GM12891 (cell line): ENCODE measurements at regions not wholly inside any gene's neighbourhood (a gene's known extent, or its start where the extent isn't known, plus 50 kb on each side); places are given as distances from the start of the nearest gene placed in this dataset.

Source experiments
- DNase-seq: peaks from one replicate; pipeline ENCODE4 v3.0.0; 2011; ENCODE audit warnings: low spot score; ENCODE audit not compliant: insufficient read length
- FAIRE-seq: peaks from 2 replicates; lab custom pipeline; 2011; peaks lifted over from hg19 to GRCh38; lab: Jason Lieb, UNC
- PAX5 ChIP-seq: IDR thresholded peaks from 2 replicates; pipeline ENCODE4 v1.6.1; 2011; ENCODE audit warnings: low read length, moderate library complexity, mild to moderate bottlenecking; ENCODE audit not compliant: insufficient read depth, severe bottlenecking
- POLR2A ChIP-seq: IDR thresholded peaks from 2 replicates; pipeline ENCODE4 v1.6.1; 2011; ENCODE audit warnings: low read depth, low read length, control low read depth
- POLR2AphosphoS5 ChIP-seq: IDR thresholded peaks from 2 replicates; pipeline ENCODE4 v1.6.1; 2011; ENCODE audit warnings: low read depth, low read length, control low read depth
- POU2F2 ChIP-seq: IDR thresholded peaks from 2 replicates; pipeline ENCODE4 v1.6.1; 2011; ENCODE audit warnings: low read depth, mild to moderate bottlenecking, control low read depth, low read length, moderate library complexity
- SPI1 ChIP-seq: IDR thresholded peaks from 2 replicates; pipeline ENCODE4 v1.6.1; 2011; ENCODE audit warnings: low read depth, low read length, control low read depth
- TAF1 ChIP-seq: IDR thresholded peaks from 2 replicates; pipeline ENCODE4 v1.6.1; 2011; ENCODE audit warnings: low read depth, low read length, control low read depth

DNA sequence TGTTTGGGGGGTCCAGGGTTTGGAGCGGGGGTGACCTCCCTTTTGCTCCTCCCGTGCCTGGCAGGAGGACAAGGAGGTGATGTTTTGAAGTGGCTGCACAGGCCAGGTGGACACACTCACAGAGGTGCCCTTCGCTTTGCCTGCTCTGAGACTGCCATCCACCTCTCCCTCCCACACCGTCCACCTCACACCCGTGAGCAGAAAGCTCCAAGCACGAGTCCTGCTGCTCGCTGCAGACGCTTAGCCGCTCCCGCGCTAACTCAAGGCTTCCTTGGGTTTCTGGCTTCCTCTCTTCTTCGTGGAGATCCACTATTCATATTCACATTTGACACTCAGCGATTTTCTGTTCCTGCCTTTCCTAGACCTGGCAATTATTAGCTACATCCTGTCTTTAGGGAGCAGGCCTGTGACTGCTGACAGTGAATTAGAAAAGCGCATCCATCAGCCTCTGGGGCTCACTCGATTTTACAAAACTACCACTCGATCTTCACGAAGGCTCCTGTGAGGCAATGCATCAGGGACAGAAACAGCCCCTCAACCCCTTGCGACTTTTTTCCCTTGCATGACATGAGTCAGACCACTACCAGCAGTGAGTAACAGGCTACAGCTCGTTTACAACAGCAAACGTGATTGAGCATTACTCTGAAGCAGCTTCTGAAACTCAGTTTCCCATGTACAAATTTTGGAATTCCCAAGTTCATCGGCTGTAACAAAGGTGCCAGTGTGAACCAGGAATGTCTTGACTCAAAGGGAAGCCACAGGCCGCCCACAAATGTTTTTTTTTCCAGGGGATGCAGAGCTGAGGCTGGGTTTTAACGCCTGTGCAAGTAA is 238.7 kb upstream of the SOX11 start:
- TF ChIP-seq POU2F2 (no peak), TAF1 (no peak), POLR2AphosphoS5 (no peak)
- FAIRE-seq (no peak), DNase-seq (no peak)

DNA sequence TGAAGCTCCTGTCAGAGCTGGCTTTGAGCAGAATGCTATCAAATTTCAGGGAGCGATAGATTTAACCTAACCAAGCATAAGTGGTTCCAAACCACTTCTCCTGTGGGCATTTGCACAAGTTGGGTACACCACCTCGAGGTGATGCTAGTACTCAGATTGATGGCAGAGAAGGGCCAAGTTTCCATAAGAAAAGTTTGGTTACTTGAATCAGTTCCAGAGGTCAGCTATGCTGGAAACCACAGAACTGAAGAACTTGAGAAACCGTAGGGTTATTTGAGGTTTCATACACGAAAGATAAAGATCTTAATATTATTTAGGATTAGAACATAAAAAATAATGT is 238.2 kb upstream of the SOX11 start:
- FAIRE-seq, result no peak
- TF ChIP-seq PAX5 (no peak), SPI1 (no peak), POU2F2 (no peak), POLR2A (no peak), TAF1 (no peak), POLR2AphosphoS5 (no peak)
- no peak for DNase-seq

DNA sequence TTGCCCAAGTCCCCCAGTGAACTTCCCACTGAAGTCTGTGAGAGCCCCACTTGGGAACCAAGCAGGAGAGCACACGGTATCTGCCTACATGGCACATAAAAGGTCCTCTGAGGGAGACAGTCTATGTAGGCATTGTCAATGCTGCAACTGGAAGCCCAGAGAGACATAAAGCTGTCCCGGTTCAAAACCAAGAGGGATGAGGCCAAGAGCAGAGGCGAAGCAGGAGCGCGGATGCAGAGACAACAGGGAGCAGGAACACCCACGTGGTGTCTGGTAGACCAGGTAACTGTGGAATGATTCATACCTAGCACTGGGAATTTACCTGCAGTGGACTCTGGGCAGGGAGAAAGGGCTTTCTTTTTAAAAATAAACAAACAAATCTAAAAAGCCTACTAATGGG is 233.1 kb upstream of the SOX11 start:
- no peak for TF ChIP-seq TAF1
- TF ChIP-seq POLR2A, result no peak
- no peak for TF ChIP-seq PAX5
- no peak for TF ChIP-seq POU2F2
- TF ChIP-seq POLR2AphosphoS5, result no peak
- no peak for TF ChIP-seq SPI1
- DNase-seq (no peak), FAIRE-seq (no peak)

DNA sequence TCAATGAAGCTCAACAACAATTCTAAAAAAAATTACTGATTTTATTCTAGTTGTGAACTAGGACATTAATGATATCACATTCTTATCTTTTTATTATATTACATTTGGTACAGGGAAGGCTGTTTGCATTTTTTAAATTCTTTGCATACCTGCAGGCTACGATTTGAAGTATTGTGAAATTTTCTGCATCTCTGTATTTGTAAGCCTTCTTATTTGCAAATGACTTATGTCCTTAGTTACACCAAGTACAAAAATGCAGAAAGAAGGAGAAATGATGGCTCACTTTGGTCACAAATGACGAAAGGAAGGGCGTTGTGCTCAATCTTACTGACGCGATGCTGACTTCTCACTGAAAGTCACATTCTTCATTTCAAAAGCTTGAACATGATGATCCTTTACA is 227.5 kb upstream of the SOX11 start:
- TF ChIP-seq SPI1 (no peak), POU2F2 (no peak), POLR2A (no peak), PAX5 (no peak), TAF1 (no peak), POLR2AphosphoS5 (no peak)
- DNase-seq (no peak), FAIRE-seq (no peak)

DNA sequence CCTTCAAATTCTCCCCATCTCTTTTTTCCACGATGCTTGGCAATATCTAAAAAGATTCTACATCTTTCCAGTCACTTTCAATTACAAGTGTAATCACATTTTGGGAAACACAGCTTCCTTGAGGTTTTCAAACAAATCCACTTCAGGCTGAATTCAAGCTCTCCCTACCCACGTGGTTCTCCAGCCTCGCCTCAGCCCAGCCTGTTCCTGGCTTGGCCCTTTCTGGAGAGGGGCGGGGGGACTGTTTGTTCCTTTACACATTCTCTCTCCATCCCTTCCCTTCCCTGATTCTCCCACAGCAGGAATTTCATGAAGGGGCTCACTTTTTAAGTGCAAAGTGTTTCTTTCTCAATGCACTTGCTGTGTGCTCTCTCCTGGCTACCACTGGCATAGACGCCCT is 226.3 kb upstream of the SOX11 start:
- no peak for TF ChIP-seq PAX5
- no peak for TF ChIP-seq SPI1
- no peak for TF ChIP-seq TAF1
- no peak for TF ChIP-seq POLR2AphosphoS5
- no peak for TF ChIP-seq POU2F2
- no peak for TF ChIP-seq POLR2A
- no peak for FAIRE-seq
- DNase-seq, result no peak

DNA sequence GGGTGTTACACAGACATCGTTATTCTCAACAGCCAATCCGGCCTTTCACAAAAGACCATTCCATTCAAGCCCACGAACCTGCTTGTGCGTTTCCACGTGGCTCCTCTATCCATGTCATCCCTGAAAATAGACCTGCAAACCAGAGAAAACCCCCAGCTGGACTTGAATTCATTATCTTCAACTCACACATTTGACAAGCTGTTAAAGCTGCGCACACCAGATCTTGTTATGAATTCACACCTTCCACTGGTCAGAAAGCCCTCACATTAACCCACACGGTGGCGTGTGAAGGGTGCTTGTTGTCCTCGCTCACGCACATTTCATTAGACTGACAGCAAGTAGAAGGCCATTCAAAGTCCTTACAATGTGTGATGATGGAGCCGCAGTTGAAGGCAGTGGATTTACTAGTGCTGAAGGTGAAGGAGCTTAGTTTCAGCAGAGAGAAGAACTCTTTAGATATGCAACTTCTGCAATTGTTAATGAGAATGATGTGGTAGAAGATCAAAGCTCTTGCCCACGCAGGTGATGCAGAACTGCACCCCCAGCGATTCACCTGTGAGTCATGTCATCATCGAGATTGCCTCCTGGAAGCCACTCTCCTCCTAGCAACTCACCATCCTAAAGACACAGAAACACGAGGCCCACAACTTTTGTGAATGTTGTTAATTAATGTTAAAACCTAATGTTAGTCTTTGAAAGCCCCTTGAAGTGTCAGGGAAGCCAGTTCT is 224.8 kb upstream of the SOX11 start:
- no peak for TF ChIP-seq POU2F2
- TF ChIP-seq SPI1, result no peak
- no peak for TF ChIP-seq TAF1
- no peak for TF ChIP-seq POLR2AphosphoS5
- no peak for TF ChIP-seq PAX5
- no peak for TF ChIP-seq POLR2A
- FAIRE-seq (no peak), DNase-seq (no peak)

DNA sequence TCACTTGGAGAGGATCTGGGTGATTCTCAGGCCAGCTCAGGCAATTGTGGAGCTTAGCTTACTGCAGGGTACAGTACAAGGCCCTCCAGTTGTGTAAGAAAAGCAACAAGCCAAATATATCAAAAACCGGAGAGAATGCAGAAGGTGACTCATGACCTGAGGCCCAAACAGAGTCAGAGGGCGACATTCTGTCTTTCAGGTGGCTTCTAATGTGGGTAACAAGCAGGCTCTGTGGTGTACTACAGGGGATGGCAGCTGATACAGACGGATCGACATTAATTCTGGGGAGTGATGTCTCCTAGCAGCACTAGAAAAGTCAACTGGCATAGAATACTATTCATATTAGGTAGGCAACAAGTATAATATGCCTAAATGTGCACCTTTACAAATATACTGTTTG is 219.5 kb upstream of the SOX11 start:
- no peak for FAIRE-seq
- TF ChIP-seq POU2F2 (no peak), PAX5 (no peak), TAF1 (no peak), POLR2AphosphoS5 (no peak), SPI1 (no peak), POLR2A (no peak)
- no peak for DNase-seq

DNA sequence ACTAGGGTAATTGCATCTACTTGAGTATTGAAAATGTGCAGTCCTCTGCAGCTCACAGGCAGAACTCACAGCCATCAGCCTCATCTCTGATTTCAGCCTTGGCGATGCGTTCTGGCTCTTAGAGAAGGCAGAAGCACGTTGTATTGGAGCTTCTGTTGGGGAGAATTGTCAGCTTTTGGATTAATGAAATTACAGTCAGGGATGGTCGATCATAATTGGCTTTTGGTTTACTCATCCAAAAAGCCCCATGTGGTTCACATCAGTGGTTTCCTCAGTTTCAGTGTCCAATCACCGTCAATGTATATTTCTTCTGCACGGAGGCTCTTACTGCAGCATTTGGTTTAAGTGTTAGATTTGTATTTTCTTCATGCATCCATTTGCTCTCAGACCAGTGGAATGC is 218.5 kb upstream of the SOX11 start:
- no peak for DNase-seq
- no peak for FAIRE-seq

DNA sequence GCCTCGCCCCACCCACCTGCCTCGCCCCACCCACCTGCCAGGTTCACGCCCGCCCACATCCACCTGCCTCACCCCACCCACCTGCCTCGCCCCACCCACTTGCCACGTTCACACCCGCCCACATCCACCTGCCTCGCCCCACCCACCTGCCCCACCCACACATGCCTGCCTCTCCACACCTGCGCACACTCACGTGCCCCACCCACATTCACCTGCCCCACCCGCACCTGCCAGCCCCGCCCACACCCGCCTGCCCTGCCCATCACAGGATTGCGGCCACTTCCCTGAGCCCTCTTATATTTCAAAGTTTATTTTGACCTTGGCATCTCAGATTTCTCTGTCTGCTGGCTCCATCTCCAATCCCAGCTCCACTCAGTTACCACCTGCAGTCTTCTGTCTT is 217.5 kb upstream of the SOX11 start:
- no peak for TF ChIP-seq TAF1
- no peak for TF ChIP-seq PAX5
- TF ChIP-seq POLR2AphosphoS5, result no peak
- no peak for TF ChIP-seq POLR2A
- no peak for TF ChIP-seq SPI1
- TF ChIP-seq POU2F2, result no peak
- DNase-seq, result no peak
- FAIRE-seq, result no peak

More for the DNA sequence above, 218.5 kb upstream of the SOX11 start:
- no peak for TF ChIP-seq TAF1
- TF ChIP-seq PAX5, result no peak
- TF ChIP-seq POLR2A, result no peak
- TF ChIP-seq POU2F2, result no peak
- TF ChIP-seq POLR2AphosphoS5, result no peak
